Endothelial cell (in vitro differentiated cells): ENCODE measurements at regions not wholly inside any gene's neighbourhood (a gene's known extent, or its start where the extent isn't known, plus 50 kb on each side); places are given as distances from the start of the nearest gene placed in this dataset.

Experiments
- DNase-seq: peaks from one replicate; pipeline ENCODE4 v3.0.0; 2021; ENCODE audit warnings: low spot score
- H3K27ac Mint-ChIP-seq: one replicate; pipeline ENCODE4 v1.8.0; 2021; ENCODE audit warnings: mixed read lengths, inconsistent platforms; ENCODE audit not compliant: unreplicated experiment
- H3K27me3 Mint-ChIP-seq: one replicate; pipeline ENCODE4 v1.8.0; 2021; ENCODE audit warnings: mild to moderate bottlenecking, moderate library complexity, mixed read lengths, inconsistent platforms; ENCODE audit not compliant: unreplicated experiment
- H3K36me3 Mint-ChIP-seq: one replicate; pipeline ENCODE4 v1.8.0; 2021; ENCODE audit warnings: mild to moderate bottlenecking, low read depth, mixed read lengths, inconsistent platforms; ENCODE audit not compliant: unreplicated experiment
- H3K4me1 Mint-ChIP-seq: one replicate; pipeline ENCODE4 v1.8.0; 2021; ENCODE audit warnings: mild to moderate bottlenecking, mixed read lengths, inconsistent platforms; ENCODE audit not compliant: unreplicated experiment
- H3K4me3 Mint-ChIP-seq: one replicate; pipeline ENCODE4 v1.8.0; 2021; ENCODE audit warnings: mild to moderate bottlenecking, mixed read lengths, inconsistent platforms; ENCODE audit not compliant: unreplicated experiment
- H3K9me3 Mint-ChIP-seq: one replicate; pipeline ENCODE4 v1.8.0; 2021; ENCODE audit warnings: mixed read lengths, inconsistent platforms; ENCODE audit not compliant: unreplicated experiment
- CTCF ChIP-seq: fragments of 200-600 bp; sonication (generic); IDR thresholded peaks from one replicate; pipeline ENCODE4 v1.5.0; 2021; ENCODE audit warnings: antibody characterized with exemption; ENCODE audit not compliant: unreplicated experiment

- Mint-ChIP-seq H3K27ac (no peak overlapping the region), H3K4me1 (no peaks in the 10 kb centered on the region), H3K4me3 (no peak overlapping the region), H3K9me3 (no peaks in the 10 kb centered on the region), H3K36me3 (no peaks in the 10 kb centered on the region), H3K27me3 (no peaks in the 10 kb centered on the region)
- DNase-seq, result no peak
- no peak for TF ChIP-seq CTCF
These were observed 98.7 kb upstream of the GRIA3 start for GRCh38 chrX:123085311-123085940.

DNA sequence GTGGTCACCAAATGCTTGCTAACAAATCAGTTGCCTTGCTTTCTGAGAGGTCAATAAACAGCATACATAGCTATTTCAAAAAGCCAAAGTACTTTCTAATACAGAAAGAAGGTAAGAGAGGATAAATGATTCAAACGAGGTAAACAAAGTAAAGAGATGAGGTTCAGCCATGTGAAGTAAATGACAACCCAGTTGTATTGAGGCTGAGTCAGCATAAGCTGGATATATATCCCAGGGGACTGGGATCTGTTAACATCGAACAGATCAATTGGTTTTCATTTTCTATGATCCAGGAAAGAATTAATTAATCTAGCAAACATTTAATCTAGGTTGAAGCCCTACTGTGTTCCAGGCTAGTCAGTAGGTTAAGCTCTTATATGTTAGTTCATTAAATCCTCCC lies 97.3 kb upstream of the GRIA3 start:
- Mint-ChIP-seq H3K4me3 (no peak overlapping the region), H3K27me3 (no peaks in the 10 kb centered on the region), H3K36me3 (no peaks in the 10 kb centered on the region), H3K27ac (no peak overlapping the region), H3K4me1 (no peaks in the 10 kb centered on the region), H3K9me3 (no peaks in the 10 kb centered on the region)
- DNase-seq, result no peak
- no peak for TF ChIP-seq CTCF

DNA sequence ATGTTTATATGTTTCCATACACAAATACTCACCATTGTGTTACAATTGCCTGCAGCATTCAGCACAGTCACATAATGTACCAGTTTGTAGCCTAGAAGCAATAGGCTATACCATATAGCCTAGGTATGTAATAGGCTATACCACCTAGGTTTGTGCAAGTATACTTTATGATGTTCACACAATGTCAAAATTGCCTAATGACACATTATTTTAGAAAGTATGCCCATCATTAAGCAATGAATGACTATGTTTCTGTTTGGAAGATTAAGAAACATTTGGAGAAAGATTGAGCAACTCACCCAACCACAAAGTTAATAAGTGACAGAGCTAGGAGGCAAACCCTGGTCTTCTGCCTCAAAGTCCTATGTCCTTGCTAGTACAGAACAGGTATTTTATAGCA lies 96.8 kb upstream of the GRIA3 start:
- H3K27me3 Mint-ChIP-seq, result no peaks in the 10 kb centered on the region
- H3K9me3 Mint-ChIP-seq, result no peaks in the 10 kb centered on the region
- no peak overlapping the region for H3K27ac Mint-ChIP-seq
- H3K36me3 Mint-ChIP-seq, result no peaks in the 10 kb centered on the region
- H3K4me3 Mint-ChIP-seq, result no peak overlapping the region
- no peak for DNase-seq
- H3K4me1 Mint-ChIP-seq, result no peaks in the 10 kb centered on the region
- TF ChIP-seq CTCF, result no peak

GRCh38 chrX:123088331-123088730 lies 95.7 kb upstream of the GRIA3 start:
- Mint-ChIP-seq H3K27ac (no peak overlapping the region), H3K4me1 (no peaks in the 10 kb centered on the region), H3K9me3 (no peaks in the 10 kb centered on the region), H3K4me3 (no peak overlapping the region), H3K27me3 (no peaks in the 10 kb centered on the region), H3K36me3 (no peaks in the 10 kb centered on the region)
- no peak for DNase-seq
- no peak for TF ChIP-seq CTCF

- H3K9me3 Mint-ChIP-seq, result no peaks in the 10 kb centered on the region
- no peak for TF ChIP-seq CTCF
- no peak for DNase-seq
- H3K4me3 Mint-ChIP-seq, result no peak overlapping the region
- H3K4me1 Mint-ChIP-seq, result no peaks in the 10 kb centered on the region
- H3K27me3 Mint-ChIP-seq, result no peaks in the 10 kb centered on the region
- H3K27ac Mint-ChIP-seq, result no peak overlapping the region
- no peaks in the 10 kb centered on the region for H3K36me3 Mint-ChIP-seq
These were observed 95.1 kb upstream of the GRIA3 start for GRCh38 chrX:123088930-123089329.
